Thyroid gland (tissue), 4 donors: ENCODE measurements at regions not wholly inside any gene's neighbourhood (a gene's known extent, or its start where the extent isn't known, plus 50 kb on each side); places are given as distances from the start of the nearest gene placed in this dataset.

ENCODE experiments used
- CTCF ChIP-seq, 6 experiments: fragments of 200-600 bp in 3 of 6; fragments of 450-650 bp in 3 of 6; sonication (generic) in 3 of 6; IDR thresholded peaks; one replicate each; pipeline ENCODE4 v1.5.1; 2016 to 2019; ENCODE audit warnings: antibody characterized with exemption in 6 of 6, mild to moderate bottlenecking in 2 of 6, inconsistent platforms in 1 of 6, moderate library complexity in 1 of 6
- POLR2A ChIP-seq, 2 donors: fragments of 450-650 bp; IDR thresholded peaks; one replicate each; pipeline ENCODE4 v1.6.1; 2017; ENCODE audit warnings: antibody characterized with exemption in 2 of 2, mild to moderate bottlenecking in 2 of 2, moderate library complexity in 1 of 2

GRCh38 chr2:156691014-156691413 lies 254.8 kb downstream of the GPD2 start:
- TF ChIP-seq POLR2A (IDR thresholded peaks at IDR 0.05), result no peak
- TF ChIP-seq CTCF (IDR thresholded peaks at IDR 0.05), result no peak
